H54 (cell line): ENCODE measurements at regions not wholly inside any gene's neighbourhood (a gene's known extent, or its start where the extent isn't known, plus 50 kb on each side); places are given as distances from the start of the nearest gene placed in this dataset.
A peak's percentile ranks its signal among the peaks of the same experiment; 100 is the strongest.

Source experiments
- DNase-seq: peaks from one replicate; pipeline ENCODE4 v3.0.0; 2011; ENCODE audit warnings: low spot score, mixed read lengths; ENCODE audit not compliant: insufficient read length
- FAIRE-seq: peaks from 3 replicates; lab custom pipeline; 2011; peaks lifted over from hg19 to GRCh38; lab: Jason Lieb, UNC
- POLR2A ChIP-seq: IDR thresholded peaks from 2 replicates; pipeline ENCODE4 v1.6.1; 2011; ENCODE audit warnings: low read depth, mild to moderate bottlenecking, low read length

DNA sequence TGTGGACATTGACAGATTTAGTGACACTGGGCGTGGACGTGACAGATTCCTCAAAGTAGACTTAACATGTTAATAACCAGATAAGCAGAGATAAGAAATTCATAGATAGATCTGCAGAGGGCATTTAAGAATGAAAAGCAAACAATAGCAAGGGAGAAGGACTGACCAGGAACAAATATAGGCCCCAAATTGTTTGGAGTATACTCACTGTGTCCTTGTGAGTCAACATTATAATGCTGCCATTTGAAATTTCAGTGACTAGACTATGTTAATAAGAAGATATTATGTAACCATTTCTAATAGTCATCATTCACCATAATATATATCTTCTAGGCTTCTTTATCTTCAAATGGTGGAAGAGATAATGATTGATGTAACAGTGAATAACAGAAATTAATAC is 78.1 kb upstream of the SLC38A11 start:
- no peak for FAIRE-seq
- TF ChIP-seq POLR2A: no peak
- no peak for DNase-seq

DNA sequence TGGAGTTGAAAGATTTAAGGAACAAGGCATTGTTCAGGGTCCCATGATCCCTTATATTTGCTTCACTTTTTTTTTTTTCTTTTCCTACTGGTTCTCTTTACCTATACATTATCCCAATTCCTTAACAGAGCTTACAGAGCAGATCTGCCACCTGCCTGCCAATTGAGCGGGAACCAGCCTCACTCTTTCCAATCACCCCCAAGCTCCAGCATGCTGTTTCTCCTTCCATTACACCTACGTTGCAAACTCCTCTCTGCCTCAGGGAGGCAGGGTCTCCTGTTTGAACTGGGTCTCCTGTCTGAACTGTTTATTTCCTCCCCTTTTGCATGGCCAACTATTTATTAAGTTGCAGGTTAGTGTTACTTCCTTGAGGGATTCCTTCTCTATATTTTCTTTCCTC is 77.2 kb upstream of the SLC38A11 start:
- FAIRE-seq (no peak), DNase-seq (no peak)
- no peak for TF ChIP-seq POLR2A

DNA sequence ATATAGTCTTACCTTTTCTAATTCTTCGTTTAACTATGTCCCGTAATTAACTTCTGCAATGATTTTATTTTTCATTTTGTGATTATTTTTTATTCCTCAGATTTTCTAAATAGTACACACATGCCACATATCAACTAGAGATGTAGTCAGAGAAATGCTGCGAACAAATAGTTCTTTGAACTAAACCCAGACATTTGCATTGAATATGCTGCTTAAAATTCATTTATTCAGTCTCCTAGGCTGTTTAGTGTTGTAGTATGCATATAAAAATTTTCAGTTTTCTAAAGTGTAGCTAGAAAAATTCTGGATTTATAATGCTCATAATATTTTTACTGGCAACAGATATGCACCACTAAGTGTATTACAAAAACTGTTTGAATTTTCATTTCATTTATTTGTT is 68.9 kb upstream of the SLC38A11 start:
- DNase-seq (no peak), FAIRE-seq (no peak)
- no peak for TF ChIP-seq POLR2A

DNA sequence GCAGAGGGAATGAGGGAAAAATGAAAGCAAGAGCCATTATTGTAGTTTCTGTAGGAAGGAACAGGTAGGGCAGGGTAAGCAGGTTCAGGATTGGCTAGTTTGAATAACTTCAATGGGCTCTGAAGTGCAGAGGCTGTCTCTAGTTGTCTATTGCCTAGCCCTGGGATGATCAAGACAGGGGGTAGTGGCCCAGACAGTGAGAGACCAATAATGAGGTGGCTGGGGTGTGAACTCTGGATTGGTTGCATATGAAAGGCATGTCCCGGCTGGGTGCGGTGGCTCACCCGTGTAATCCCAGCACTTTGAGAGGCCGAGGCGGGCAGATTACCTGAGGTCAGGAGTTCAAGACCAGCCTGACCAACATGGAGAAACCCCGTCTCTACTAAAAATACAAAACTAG is 67.5 kb upstream of the SLC38A11 start:
- no peak for DNase-seq
- no peak for TF ChIP-seq POLR2A
- no peak for FAIRE-seq

DNA sequence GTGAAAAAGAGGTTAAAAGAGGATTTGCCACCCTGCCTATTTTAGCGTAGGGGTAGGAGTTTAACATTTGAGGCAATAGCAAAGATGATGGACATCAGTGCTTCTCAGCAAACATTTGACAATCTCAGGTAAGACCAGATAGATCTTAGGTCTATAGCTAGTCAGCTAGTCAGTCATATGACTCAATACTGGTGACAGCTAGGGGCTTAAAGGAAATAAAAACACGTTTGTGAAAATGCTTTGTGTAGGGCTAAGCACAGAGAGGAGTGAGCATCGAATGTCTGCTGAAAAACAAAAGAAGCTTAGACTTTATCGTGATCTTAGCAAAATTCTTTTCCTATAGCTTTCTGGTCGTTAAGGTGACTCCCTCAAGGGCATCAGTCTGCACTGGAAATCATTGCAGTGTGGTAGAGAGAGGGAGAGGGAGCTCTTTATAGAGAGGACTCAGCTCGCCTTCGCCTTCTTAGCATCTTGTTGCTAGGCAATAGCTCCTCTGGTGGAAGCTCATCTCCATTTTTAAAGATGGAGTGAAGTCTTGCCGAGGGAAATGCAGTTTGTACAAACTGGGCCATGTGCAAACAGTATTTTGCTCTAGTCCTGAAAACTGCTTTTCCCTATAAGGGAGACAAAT is 62.8 kb upstream of the SLC38A11 start:
- no peak for FAIRE-seq
- TF ChIP-seq POLR2A: no peak
- no peak for DNase-seq

DNA sequence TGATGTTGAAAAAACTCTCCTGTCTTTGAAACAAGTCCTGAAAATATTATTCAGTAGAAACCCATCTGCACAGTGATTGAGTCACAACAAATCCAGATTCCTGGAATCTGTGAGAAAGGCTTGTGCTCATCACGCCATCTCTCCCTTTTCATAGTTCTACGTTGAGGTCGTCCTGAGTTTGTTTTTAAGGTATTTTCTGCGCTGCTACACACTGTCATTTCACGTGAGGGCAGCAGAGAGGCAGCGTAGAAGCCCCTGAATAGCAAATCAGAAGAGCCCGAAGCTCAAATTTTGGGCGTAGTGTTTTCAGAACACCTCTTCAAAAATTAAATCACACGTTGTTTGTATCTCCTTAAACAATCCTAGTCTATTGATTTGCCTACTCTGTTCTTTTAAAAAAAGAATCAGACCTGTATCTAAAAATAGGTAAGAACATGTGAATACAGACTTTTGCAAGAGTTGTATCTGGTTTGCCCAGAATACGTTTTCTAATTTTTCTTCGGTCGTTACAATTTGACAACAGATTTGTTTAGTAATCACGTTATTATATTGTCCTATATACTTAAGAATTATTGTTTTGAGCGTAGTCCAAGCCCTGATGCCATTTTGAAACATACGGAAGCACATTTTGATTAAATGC is 61.6 kb upstream of the SLC38A11 start:
- DNase-seq (peak; percentile 6), FAIRE-seq (peak; percentile 6)
- no peak for TF ChIP-seq POLR2A

DNA sequence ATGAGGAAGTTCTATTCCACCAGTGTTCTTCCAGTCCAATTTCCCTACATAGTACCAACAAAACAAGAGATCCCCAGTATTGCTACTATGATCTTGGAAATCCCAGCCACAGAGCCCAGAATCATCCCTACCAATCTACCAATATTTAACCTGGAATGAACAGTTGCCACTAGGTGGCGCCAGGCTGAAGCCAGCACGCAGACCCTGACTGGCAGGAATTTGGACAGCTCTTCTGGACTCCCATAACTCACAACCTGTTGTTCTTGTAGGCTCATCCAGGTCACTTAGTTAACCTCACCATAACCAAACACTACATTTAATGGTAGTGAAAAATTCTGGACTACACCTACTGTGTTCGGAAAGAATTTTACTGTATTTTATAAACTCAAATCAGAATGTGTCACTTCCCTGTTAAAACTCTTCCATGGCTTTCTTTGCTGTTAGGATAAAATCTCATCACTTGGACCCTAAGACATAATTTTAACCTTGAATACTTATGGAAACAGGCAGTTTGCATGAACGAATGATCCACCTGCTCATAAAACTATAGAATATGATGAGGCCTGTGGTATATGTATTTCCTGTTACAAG is 59.8 kb upstream of the SLC38A11 start:
- DNase-seq: peak; percentile 39
- TF ChIP-seq POLR2A: no peak
- peak; percentile 94 for FAIRE-seq

DNA sequence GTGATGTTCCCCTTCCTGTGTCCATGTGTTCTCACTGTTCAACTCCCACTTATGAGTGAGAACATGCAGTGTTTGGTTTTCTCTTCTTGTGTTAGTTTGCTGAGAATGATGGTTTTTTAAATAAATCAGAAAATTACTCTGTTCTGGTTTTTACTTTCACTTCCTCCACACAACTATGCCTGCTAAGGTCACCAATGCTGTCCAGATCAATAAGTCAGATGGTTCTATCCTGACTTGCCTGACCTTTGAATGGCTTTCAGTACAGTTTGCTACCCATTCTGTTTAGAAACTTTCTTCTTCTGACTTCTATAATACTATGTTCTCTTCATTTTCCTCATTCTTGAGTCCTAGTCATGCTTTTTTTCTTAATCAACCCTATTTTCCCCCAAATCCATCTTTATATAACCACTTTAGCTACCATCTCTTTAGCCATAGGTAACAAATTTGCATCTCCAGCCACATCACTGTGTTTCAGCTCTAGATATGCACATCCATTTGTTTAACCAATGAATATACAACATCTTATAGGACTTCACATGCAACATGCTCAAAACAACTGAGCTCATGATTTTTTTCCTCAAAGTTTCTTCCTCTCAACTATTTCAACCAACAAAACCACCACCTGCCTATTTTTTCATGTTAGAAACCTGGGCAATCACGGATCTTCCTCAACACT is 58.8 kb upstream of the SLC38A11 start:
- DNase-seq (no peak), FAIRE-seq (no peak)
- TF ChIP-seq POLR2A: no peak

DNA sequence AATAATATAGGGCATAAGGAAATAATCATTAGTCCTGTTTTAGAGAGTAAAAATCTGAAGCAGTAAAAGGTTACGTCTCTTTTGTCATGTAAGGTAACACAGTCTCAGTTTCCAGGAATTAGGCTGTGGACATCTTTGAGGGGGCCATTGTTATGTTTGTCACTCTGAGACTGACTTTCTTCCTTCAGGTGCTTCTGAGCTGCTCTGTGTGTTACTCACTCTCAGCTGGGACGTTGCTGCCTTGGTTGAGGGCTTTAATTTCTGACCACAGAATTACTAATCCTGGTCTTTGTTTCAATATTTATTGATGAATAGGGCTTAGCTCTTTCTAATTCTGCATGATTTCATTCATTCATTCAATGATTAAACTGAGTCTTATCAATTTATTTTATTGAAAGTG is 55.9 kb upstream of the SLC38A11 start:
- no peak for DNase-seq
- TF ChIP-seq POLR2A: no peak
- FAIRE-seq: no peak

DNA sequence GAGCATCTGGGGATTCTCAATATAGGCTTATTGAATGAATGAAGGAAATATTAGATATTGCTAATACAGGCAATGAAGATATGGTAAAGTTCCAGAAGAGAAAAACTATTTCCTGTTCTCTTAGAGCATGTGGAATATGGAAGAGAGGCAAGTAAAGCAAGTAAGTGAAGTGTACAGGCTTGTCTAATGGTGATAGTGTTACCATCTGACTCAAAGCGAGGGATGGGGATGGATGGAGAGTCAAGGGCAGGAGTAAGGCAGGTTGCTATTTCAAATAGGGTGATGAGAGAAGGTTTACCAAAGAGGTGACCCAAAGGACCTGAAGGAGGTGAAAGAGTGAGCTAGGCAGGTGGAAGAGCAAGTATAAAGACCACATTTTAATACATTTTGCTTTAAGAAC is 55.2 kb upstream of the SLC38A11 start:
- DNase-seq (no peak), FAIRE-seq (no peak)
- no peak for TF ChIP-seq POLR2A

DNA sequence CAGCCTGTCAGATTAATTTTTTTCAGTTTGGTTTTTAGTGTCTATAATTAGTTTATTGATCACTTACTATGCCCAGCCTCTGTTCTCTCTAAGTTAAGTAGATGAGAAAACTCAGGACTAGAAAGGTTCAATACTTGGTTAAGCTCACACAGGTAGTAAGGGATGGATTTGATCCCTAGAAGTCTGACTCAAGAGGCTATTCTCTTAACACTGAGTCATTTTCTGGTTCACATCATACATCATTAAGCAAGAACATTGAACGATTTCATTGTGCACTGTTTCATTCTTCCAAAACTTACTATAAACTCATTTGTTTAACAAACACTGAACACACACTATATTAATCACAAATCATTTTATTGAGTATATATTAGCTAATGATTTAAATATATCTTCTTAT is 54.1 kb upstream of the SLC38A11 start:
- FAIRE-seq: no peak
- TF ChIP-seq POLR2A: no peak
- DNase-seq: no peak

DNA sequence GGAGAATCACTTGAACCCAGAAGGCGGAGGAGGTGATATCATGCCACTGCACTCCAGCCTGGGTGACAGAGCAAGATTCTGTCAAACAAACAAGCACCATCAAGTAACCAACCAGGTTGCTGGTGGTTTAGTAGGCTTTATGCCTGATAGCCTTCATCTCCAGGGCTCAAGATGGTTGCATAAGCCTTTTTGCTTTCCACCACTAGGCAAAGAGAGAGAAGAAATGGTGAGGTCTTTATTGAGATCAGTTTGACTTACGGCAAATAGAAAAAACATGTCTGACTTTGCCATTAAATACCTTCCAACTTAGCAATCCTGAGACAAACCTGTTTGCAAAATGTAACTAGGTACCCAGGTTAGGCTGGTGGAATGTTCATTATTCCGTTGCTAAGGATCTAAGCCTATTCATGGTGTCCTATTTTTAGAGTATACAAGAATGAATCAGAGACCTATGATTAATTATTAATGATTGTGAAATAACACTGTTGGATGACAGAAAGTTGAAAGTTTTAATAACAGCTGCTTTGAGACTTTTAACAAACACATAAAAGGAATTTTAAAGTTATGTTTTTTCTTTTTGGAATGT is 53.5 kb upstream of the SLC38A11 start:
- FAIRE-seq: no peak
- TF ChIP-seq POLR2A: no peak
- DNase-seq: no peak

DNA sequence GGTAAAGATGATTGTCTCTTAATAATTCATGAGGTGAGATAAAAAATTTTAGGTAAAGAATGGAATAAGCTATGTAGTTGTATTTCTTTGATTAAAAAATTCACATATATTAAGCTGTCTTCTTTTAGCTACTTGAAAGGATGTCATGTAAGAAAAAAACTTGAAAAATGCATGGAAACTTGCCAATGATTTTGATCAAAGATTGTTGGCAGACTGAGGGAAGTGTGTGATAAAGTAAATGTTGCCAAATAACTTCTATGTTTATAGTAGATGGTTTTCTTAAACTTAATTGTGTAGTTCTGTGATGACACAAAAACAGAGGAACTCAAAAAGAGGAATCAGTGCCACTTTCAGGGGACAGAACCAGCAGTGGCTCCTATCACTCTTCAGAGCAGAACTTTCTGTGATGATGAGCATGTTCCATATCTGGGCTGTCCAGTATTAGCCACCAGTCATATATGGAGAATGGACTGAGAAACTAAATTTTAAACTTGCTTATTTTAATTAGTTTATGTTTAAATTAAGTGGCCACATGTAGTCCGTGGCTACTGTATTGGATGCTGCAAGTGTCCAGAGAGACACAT is 51.9 kb upstream of the SLC38A11 start:
- FAIRE-seq (no peak), DNase-seq (no peak)
- no peak for TF ChIP-seq POLR2A
